Astrocyte (in vitro differentiated cells and primary cell): ENCODE measurements at regions not wholly inside any gene's neighbourhood (a gene's known extent, or its start where the extent isn't known, plus 50 kb on each side); places are given as distances from the start of the nearest gene placed in this dataset.

Source experiments
- DNase-seq: peaks from one replicate; pipeline ENCODE4 v3.0.0-alpha.2; 2010; ENCODE audit warnings: low read depth
- FAIRE-seq: peaks from 2 replicates; lab custom pipeline; 2011; peaks lifted over from hg19 to GRCh38; lab: Jason Lieb, UNC
- H2AFZ ChIP-seq: 2 replicates; pipeline ENCODE4 v1.6.0; 2012; ENCODE audit warnings: low read depth, low read length, inconsistent platforms
- H3K27ac ChIP-seq: 2 replicates; pipeline ENCODE4 v1.5.1; 2011; ENCODE audit warnings: low read depth, low read length, inconsistent platforms
- H3K27me3 ChIP-seq: 2 replicates; pipeline ENCODE4 v1.6.0; 2011; ENCODE audit warnings: low read length, inconsistent platforms; ENCODE audit not compliant: insufficient read depth
- H3K36me3 ChIP-seq: 2 replicates; pipeline ENCODE4 v1.5.1; 2011; ENCODE audit warnings: low read length, inconsistent platforms; ENCODE audit not compliant: insufficient read depth
- H3K4me1 ChIP-seq: 2 replicates; pipeline ENCODE4 v1.5.1; 2011; ENCODE audit warnings: low read length, inconsistent platforms; ENCODE audit not compliant: insufficient read depth
- H3K4me2 ChIP-seq: 2 replicates; pipeline ENCODE4 v1.6.0; 2012; ENCODE audit warnings: low read length, inconsistent platforms
- H3K4me3 ChIP-seq: 2 replicates; pipeline ENCODE4 v1.5.1; 2011; ENCODE audit warnings: low read depth, mild to moderate bottlenecking, low read length, inconsistent platforms; ENCODE audit not compliant: insufficient read depth
- H3K79me2 ChIP-seq: 2 replicates; pipeline ENCODE4 v1.6.0; 2012; ENCODE audit warnings: mild to moderate bottlenecking, low read length, inconsistent platforms; ENCODE audit not compliant: insufficient read depth
- H3K9ac ChIP-seq: 2 replicates; pipeline ENCODE4 v1.6.0; 2012; ENCODE audit warnings: mild to moderate bottlenecking, low read length, inconsistent platforms
- H3K9me3 ChIP-seq: 2 replicates; pipeline ENCODE4 v1.5.1; 2012; ENCODE audit warnings: low read depth, mild to moderate bottlenecking, low read length, inconsistent platforms; ENCODE audit not compliant: insufficient read depth
- H4K20me1 ChIP-seq: 2 replicates; pipeline ENCODE4 v1.6.0; 2012; ENCODE audit warnings: low read length, inconsistent platforms; ENCODE audit not compliant: insufficient read depth
- H3K27ac Mint-ChIP-seq: one replicate; pipeline ENCODE4 v1.8.0; 2021; ENCODE audit warnings: mild to moderate bottlenecking, mixed read lengths; ENCODE audit not compliant: unreplicated experiment
- H3K27me3 Mint-ChIP-seq: one replicate; pipeline ENCODE4 v1.8.0; 2021; ENCODE audit warnings: low read depth, mixed read lengths; ENCODE audit not compliant: unreplicated experiment
- H3K36me3 Mint-ChIP-seq: one replicate; pipeline ENCODE4 v1.8.0; 2021; ENCODE audit warnings: low read depth, mixed read lengths; ENCODE audit not compliant: unreplicated experiment
- H3K4me1 Mint-ChIP-seq: one replicate; pipeline ENCODE4 v1.8.0; 2021; ENCODE audit warnings: low read depth, mixed read lengths; ENCODE audit not compliant: unreplicated experiment
- H3K4me3 Mint-ChIP-seq: one replicate; pipeline ENCODE4 v1.8.0; 2021; ENCODE audit warnings: mild to moderate bottlenecking, moderate library complexity, mixed read lengths; ENCODE audit not compliant: unreplicated experiment
- H3K9me3 Mint-ChIP-seq: one replicate; pipeline ENCODE4 v1.8.0; 2021; ENCODE audit warnings: mild to moderate bottlenecking, mixed read lengths; ENCODE audit not compliant: unreplicated experiment
- CTCF ChIP-seq: IDR thresholded peaks from 2 replicates; pipeline ENCODE4 v1.5.1; 2011; ENCODE audit warnings: low read depth, mild to moderate bottlenecking, inconsistent platforms, low read length, moderate library complexity; ENCODE audit not compliant: insufficient read depth
- EZH2 ChIP-seq: IDR thresholded peaks from 2 replicates; pipeline ENCODE4 v1.6.1; 2012; ENCODE audit warnings: mild to moderate bottlenecking, low read length, inconsistent platforms; ENCODE audit not compliant: insufficient read depth

GRCh38 chr9:93810028-93810971, 144.9 kb downstream of the BARX1 start:
- H3K4me3 Mint-ChIP-seq: no peak overlapping the region
- H3K4me1 Mint-ChIP-seq: no peaks in the 10 kb centered on the region
- FAIRE-seq (no peak), DNase-seq (no peak)
- H3K36me3 Mint-ChIP-seq: no peaks in the 10 kb centered on the region
- H2AFZ ChIP-seq: no peak overlapping the region
- no peak overlapping the region for H3K4me2 ChIP-seq
- peaks cover 4% of the 10 kb centered on the region for H3K9me3 Mint-ChIP-seq
- H3K36me3 ChIP-seq: no peaks in the 10 kb centered on the region
- no peaks in the 10 kb centered on the region for H4K20me1 ChIP-seq
- H3K9ac ChIP-seq: no peak overlapping the region
- H3K27ac ChIP-seq: no peak overlapping the region
- TF ChIP-seq EZH2 (no peak), CTCF (no peak)
- no peaks in the 10 kb centered on the region for H3K9me3 ChIP-seq
- no peaks in the 10 kb centered on the region for H3K79me2 ChIP-seq
- H3K27ac Mint-ChIP-seq: no peak overlapping the region
- H3K4me1 ChIP-seq: no peaks in the 10 kb centered on the region
- H3K27me3 ChIP-seq: no peaks in the 10 kb centered on the region
- no peak overlapping the region for H3K4me3 ChIP-seq
- H3K27me3 Mint-ChIP-seq: peaks cover 26% of the 10 kb centered on the region

GRCh38 chr9:93809204-93809940, 145.8 kb downstream of the BARX1 start:
- Histone ChIP-seq H3K36me3 (no peaks in the 10 kb centered on the region), H3K79me2 (no peaks in the 10 kb centered on the region), H3K27me3 (no peaks in the 10 kb centered on the region), H2AFZ (no peak overlapping the region), H3K9me3 (no peaks in the 10 kb centered on the region), H3K9ac (no peak overlapping the region), H4K20me1 (no peaks in the 10 kb centered on the region), H3K4me3 (no peak overlapping the region), H3K4me2 (no peak overlapping the region), H3K27ac (no peak overlapping the region), H3K4me1 (no peaks in the 10 kb centered on the region)
- H3K36me3 Mint-ChIP-seq: no peaks in the 10 kb centered on the region
- H3K27ac Mint-ChIP-seq: no peak overlapping the region
- H3K9me3 Mint-ChIP-seq: peaks cover 6% of the 10 kb centered on the region
- DNase-seq: no peak
- peaks cover 20% of the 10 kb centered on the region for H3K27me3 Mint-ChIP-seq
- FAIRE-seq: no peak
- no peaks in the 10 kb centered on the region for H3K4me1 Mint-ChIP-seq
- no peak overlapping the region for H3K4me3 Mint-ChIP-seq
- no peak for TF ChIP-seq EZH2
- no peak for TF ChIP-seq CTCF
